KG1 (cell line): ENCODE measurements at regions not wholly inside any gene's neighbourhood (a gene's known extent, or its start where the extent isn't known, plus 50 kb on each side); places are given as distances from the start of the nearest gene placed in this dataset.

Experiments used
- DNase-seq: peaks from one replicate; lab custom pipeline; 2025; lab: John Stamatoyannopoulos, UW

- no peak for DNase-seq
These were observed 76.1 kb upstream of the GYPC start for GRCh38 chr2:126579868-126580267.

GRCh38 chr2:126586317-126586716 lies 69.6 kb upstream of the GYPC start:
- no peak for DNase-seq

- DNase-seq, result no peak
These were observed 56.9 kb upstream of the GYPC start for GRCh38 chr2:126599062-126599461.

- no peak for DNase-seq
These were observed 55.2 kb upstream of the GYPC start for GRCh38 chr2:126600742-126601141.

- no peak for DNase-seq
These were observed 53.6 kb upstream of the GYPC start for GRCh38 chr2:126602334-126602733.
